ENCODE measurements at regions not wholly inside any gene's neighbourhood (a gene's known extent, or its start where the extent isn't known, plus 50 kb on each side); places are given as distances from the start of the nearest gene placed in this dataset.

DNA sequence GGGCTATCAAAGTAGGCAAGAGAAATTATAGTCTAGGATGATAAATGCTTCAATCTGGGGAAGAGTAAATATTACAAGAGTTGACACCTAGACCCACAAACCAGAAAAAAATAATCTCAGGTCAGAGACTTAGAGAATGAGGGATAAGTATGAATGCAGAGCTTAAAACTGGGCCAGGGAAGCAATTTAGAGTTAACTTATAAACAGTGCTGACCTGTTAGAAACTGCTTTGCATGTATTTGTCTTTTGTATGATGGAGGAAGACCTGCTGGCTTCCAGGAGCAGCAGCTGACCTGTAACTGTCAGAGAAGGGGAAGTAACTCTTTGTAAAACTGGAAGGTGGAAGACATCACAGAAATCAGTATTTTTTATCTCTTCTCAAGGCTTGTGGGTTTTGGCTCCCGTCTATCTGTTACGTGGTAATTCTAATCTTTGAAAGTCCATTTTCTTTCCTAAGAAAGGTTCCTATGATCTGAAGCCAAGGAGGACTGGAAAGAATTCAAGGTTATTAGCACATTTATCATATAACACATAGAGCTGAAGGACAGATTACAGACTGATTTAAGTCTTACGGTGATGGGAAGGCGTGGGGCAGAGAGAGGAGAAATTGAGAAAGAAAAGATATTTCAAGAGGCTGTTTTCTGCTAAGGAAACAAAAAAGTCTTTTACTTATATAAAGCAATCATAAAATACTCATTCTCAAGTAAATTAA is 114.7 kb upstream of the ADAMTS19 start:
- TF ChIP-seq, protein P1, sequence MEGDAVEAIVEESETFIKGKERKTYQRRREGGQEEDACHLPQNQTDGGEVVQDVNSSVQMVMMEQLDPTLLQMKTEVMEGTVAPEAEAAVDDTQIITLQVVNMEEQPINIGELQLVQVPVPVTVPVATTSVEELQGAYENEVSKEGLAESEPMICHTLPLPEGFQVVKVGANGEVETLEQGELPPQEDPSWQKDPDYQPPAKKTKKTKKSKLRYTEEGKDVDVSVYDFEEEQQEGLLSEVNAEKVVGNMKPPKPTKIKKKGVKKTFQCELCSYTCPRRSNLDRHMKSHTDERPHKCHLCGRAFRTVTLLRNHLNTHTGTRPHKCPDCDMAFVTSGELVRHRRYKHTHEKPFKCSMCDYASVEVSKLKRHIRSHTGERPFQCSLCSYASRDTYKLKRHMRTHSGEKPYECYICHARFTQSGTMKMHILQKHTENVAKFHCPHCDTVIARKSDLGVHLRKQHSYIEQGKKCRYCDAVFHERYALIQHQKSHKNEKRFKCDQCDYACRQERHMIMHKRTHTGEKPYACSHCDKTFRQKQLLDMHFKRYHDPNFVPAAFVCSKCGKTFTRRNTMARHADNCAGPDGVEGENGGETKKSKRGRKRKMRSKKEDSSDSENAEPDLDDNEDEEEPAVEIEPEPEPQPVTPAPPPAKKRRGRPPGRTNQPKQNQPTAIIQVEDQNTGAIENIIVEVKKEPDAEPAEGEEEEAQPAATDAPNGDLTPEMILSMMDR (conservative IDR thresholded peaks at IDR 0.05 in 1 of 2, IDR thresholded peaks at IDR 0.05 in 1 of 2; ENCODE audit: extremely low read depth in 1 of 2, insufficient read depth in 1 of 2, low read depth in 1 of 2, low read length in 2 of 2): no peak
- no peak for TF ChIP-seq EZH2 (IDR thresholded peaks at IDR 0.05; ENCODE audit: borderline replicate concordance, low read length)
